Type B pancreatic cell (in vitro differentiated cells): ENCODE measurements at regions not wholly inside any gene's neighbourhood (a gene's known extent, or its start where the extent isn't known, plus 50 kb on each side); places are given as distances from the start of the nearest gene placed in this dataset.

Source experiments
- DNase-seq: peaks from one replicate; pipeline ENCODE4 v3.0.0; 2021; ENCODE audit warnings: mixed read lengths; ENCODE audit not compliant: unreplicated experiment; ENCODE audit errors: extremely low spot score
- H3K27ac Mint-ChIP-seq: 2 replicates; pipeline ENCODE4 v1.8.0; 2021; ENCODE audit warnings: mild to moderate bottlenecking, mixed read lengths
- H3K27me3 Mint-ChIP-seq: 2 replicates; pipeline ENCODE4 v1.8.0; 2021; ENCODE audit warnings: mixed read lengths
- H3K36me3 Mint-ChIP-seq: 2 replicates; pipeline ENCODE4 v1.8.0; 2021; ENCODE audit warnings: mixed read lengths
- H3K4me1 Mint-ChIP-seq: one replicate; pipeline ENCODE4 v1.8.0; 2021; ENCODE audit warnings: mixed read lengths; ENCODE audit not compliant: unreplicated experiment
- H3K4me3 Mint-ChIP-seq: 2 replicates; pipeline ENCODE4 v1.8.0; 2021; ENCODE audit warnings: mild to moderate bottlenecking, mixed read lengths
- H3K9me3 Mint-ChIP-seq: 2 replicates; pipeline ENCODE4 v1.8.0; 2021; ENCODE audit warnings: mixed read lengths
- TF ChIP-seq, protein P1 (sequence below): fragments of 200-600 bp; sonication (generic); conservative IDR thresholded peaks from 2 replicates; pipeline ENCODE4 v1.5.0; 2021; ENCODE audit warnings: antibody characterized with exemption, mild to moderate bottlenecking

GRCh38 chr2:204089574-204089973 is 153.0 kb downstream of the ICOS start:
- Mint-ChIP-seq H3K9me3 (peaks cover 15% of the 10 kb centered on the region), H3K27me3 (peaks cover 5% of the 10 kb centered on the region), H3K4me1 (peaks cover 9% of the 10 kb centered on the region), H3K4me3 (no peak overlapping the region), H3K36me3 (no peaks in the 10 kb centered on the region), H3K27ac (no peak overlapping the region)
- TF ChIP-seq, protein P1, sequence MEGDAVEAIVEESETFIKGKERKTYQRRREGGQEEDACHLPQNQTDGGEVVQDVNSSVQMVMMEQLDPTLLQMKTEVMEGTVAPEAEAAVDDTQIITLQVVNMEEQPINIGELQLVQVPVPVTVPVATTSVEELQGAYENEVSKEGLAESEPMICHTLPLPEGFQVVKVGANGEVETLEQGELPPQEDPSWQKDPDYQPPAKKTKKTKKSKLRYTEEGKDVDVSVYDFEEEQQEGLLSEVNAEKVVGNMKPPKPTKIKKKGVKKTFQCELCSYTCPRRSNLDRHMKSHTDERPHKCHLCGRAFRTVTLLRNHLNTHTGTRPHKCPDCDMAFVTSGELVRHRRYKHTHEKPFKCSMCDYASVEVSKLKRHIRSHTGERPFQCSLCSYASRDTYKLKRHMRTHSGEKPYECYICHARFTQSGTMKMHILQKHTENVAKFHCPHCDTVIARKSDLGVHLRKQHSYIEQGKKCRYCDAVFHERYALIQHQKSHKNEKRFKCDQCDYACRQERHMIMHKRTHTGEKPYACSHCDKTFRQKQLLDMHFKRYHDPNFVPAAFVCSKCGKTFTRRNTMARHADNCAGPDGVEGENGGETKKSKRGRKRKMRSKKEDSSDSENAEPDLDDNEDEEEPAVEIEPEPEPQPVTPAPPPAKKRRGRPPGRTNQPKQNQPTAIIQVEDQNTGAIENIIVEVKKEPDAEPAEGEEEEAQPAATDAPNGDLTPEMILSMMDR, result no peak
- DNase-seq, result no peak

- H3K27ac Mint-ChIP-seq, result no peak overlapping the region
- H3K27me3 Mint-ChIP-seq, result peaks cover under 1% of the 10 kb centered on the region
- peaks cover 15% of the 10 kb centered on the region for H3K9me3 Mint-ChIP-seq
- H3K36me3 Mint-ChIP-seq, result no peaks in the 10 kb centered on the region
- TF ChIP-seq, protein P1, result no peak
- DNase-seq, result no peak
- peaks cover 6% of the 10 kb centered on the region for H3K4me1 Mint-ChIP-seq
- H3K4me3 Mint-ChIP-seq, result no peak overlapping the region
Observed at GRCh38 chr2:204090021-204090420, 153.5 kb downstream of the ICOS start.

DNA sequence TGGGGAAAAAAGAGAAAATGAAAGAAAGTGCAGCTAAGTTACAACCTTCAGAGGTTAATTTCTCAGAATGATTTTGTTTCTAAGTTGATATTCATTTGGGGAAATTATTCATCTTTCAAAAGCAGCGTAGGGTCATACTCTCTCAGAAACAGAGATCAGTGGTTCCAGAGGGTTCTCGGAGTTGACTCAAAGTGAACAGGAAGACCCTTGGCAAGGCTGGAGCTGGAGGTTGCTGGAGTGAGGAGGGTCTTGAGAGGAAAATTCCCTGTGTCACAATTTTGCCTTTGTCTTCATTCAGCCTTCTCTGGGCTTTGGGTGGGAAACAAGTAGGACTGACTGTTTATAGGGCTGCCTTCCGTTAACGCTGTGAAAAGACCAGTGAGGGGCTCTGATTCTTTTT is 168.2 kb downstream of the ICOS start:
- no peak overlapping the region for H3K4me3 Mint-ChIP-seq
- no peak for DNase-seq
- H3K27ac Mint-ChIP-seq, result no peak overlapping the region
- peaks cover 36% of the 10 kb centered on the region for H3K4me1 Mint-ChIP-seq
- TF ChIP-seq, protein P1, result no peak
- H3K36me3 Mint-ChIP-seq, result no peaks in the 10 kb centered on the region
- no peaks in the 10 kb centered on the region for H3K9me3 Mint-ChIP-seq
- H3K27me3 Mint-ChIP-seq, result peaks cover 4% of the 10 kb centered on the region

DNA sequence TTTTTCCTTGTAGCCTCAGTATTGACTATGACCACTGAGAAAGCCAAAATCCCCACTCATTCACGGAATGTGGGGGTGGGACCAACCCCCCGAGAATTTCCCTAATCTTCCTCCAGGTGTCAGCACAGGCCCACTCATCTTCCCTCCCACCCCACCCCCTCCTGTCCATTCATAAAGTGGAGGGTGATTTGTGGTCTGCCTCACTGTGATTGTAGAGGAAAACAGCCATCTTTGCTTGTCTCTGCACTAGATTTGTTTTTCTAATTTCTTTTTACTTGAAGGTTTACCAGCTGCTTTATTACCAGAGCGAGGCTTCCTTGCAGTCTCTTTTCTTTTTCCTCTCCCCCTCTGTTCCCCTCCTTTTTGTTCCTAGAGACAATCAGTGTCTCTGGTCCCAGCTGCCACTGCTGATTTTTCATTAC is 171.8 kb downstream of the ICOS start:
- Mint-ChIP-seq H3K27ac (peak overlapping the region; percentile 89), H3K36me3 (no peaks in the 10 kb centered on the region), H3K4me1 (peaks cover 54% of the 10 kb centered on the region), H3K9me3 (no peaks in the 10 kb centered on the region), H3K4me3 (peak overlapping the region; percentile 18), H3K27me3 (peaks cover 4% of the 10 kb centered on the region)
- no peak for DNase-seq
- TF ChIP-seq, protein P1, result peak; percentile 89

GRCh38 chr2:204108781-204109295 is 172.3 kb downstream of the ICOS start:
- Mint-ChIP-seq H3K27ac (peak overlapping the region; percentile 89), H3K9me3 (no peaks in the 10 kb centered on the region), H3K4me1 (peaks cover 57% of the 10 kb centered on the region), H3K4me3 (peak overlapping the region; percentile 18), H3K36me3 (no peaks in the 10 kb centered on the region), H3K27me3 (peaks cover 4% of the 10 kb centered on the region)
- TF ChIP-seq, protein P1, result no peak
- DNase-seq, result no peak

- Mint-ChIP-seq H3K4me1 (peaks cover 65% of the 10 kb centered on the region), H3K27me3 (peaks cover 4% of the 10 kb centered on the region), H3K27ac (peak overlapping the region; percentile 89), H3K9me3 (no peaks in the 10 kb centered on the region), H3K36me3 (no peaks in the 10 kb centered on the region), H3K4me3 (peak overlapping the region; percentile 67)
- peak; percentile 71 for DNase-seq
- TF ChIP-seq, protein P1, result no peak
Observed at GRCh38 chr2:204109681-204110080, 173.1 kb downstream of the ICOS start.
